HG03432 (cell line): ENCODE measurements at regions not wholly inside any gene's neighbourhood (a gene's known extent, or its start where the extent isn't known, plus 50 kb on each side); places are given as distances from the start of the nearest gene placed in this dataset.

Experiments used
- ATAC-seq: cut with Tn5 transposase; IDR thresholded peaks from one replicate; pipeline ENCODE4 v1.9.1; 2021; ENCODE audit warnings: mild to moderate bottlenecking, moderate library complexity; ENCODE audit not compliant: unreplicated experiment

DNA sequence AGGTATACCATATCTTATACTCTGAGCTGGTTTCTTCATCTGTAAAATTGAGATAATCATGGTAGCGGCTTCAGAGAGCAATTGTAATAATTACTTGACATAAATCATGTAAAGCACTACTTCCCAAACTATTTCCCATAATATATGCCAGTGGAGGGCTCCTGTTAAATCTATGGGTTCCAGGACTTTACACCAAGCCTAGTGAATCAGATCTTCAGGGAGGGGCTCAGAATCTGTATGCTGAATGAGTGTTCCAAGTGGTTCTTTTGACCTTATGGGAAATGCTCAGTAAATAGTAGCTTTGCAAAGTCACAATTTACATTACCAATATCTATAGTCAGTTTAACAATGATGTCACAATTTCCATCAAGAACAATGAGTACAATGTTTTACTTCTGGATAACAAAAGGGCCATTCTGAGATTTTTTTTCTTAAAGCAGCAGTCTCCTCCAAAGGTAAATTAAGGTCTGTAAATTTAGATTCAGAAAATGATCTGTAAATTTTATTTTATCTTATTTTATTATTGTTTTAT lies 50.9 kb upstream of the NLK start:
- no peak for ATAC-seq
